HEK293 (cell line): ENCODE measurements at regions not wholly inside any gene's neighbourhood (a gene's known extent, or its start where the extent isn't known, plus 50 kb on each side); places are given as distances from the start of the nearest gene placed in this dataset.

Experiments
- CTCF ChIP-seq: fragments of 450-650 bp; formaldehyde crosslinking; IDR thresholded peaks from 2 replicates; pipeline ENCODE4 v1.5.1; 2016; ENCODE audit warnings: missing biosample characterization, missing genetic modification characterization
- ZBTB7A ChIP-seq: fragments of 450-650 bp; formaldehyde crosslinking; IDR thresholded peaks from 2 replicates; pipeline ENCODE4 v1.5.1; 2016; ENCODE audit warnings: low read depth, missing biosample characterization, missing genetic modification characterization

GRCh38 chr3:82685761-82686160 is 924.3 kb upstream of the GBE1 start:
- TF ChIP-seq CTCF (tag by site-specific recombination) (no peak), ZBTB7A (no peak)
